ENCODE measurements at regions not wholly inside any gene's neighbourhood (a gene's known extent, or its start where the extent isn't known, plus 50 kb on each side); places are given as distances from the start of the nearest gene placed in this dataset.

GRCh38 chr18:78168526-78168925 lies 811.1 kb upstream of the SALL3 start:
- Mint-ChIP-seq H3K9me3 (no peaks in the 10 kb centered on the region), H3K27ac (ENCODE audit: unreplicated experiment) (no peak overlapping the region), H3K4me1 (peaks cover 13% of the 10 kb centered on the region), H3K36me3 (ENCODE audit: low read depth) (no peaks in the 10 kb centered on the region), H3K4me3 (no peak overlapping the region), H3K27me3 (ENCODE audit: low read depth) (no peaks in the 10 kb centered on the region)
- TF ChIP-seq CTCF (conservative IDR thresholded peaks at IDR 0.05), result no peak
- DNase-seq (ENCODE audit: low read depth, low spot score), result no peak

- no peak for TF ChIP-seq CTCF (conservative IDR thresholded peaks at IDR 0.05)
- H3K4me3 Mint-ChIP-seq, result no peak overlapping the region
- H3K9me3 Mint-ChIP-seq, result no peaks in the 10 kb centered on the region
- H3K27me3 Mint-ChIP-seq (ENCODE audit: low read depth), result no peaks in the 10 kb centered on the region
- H3K36me3 Mint-ChIP-seq (ENCODE audit: low read depth), result no peaks in the 10 kb centered on the region
- DNase-seq (ENCODE audit: low read depth, low spot score), result no peak
- peaks cover 13% of the 10 kb centered on the region for H3K4me1 Mint-ChIP-seq
- H3K27ac Mint-ChIP-seq (ENCODE audit: unreplicated experiment), result no peak overlapping the region
Measured at GRCh38 chr18:78169174-78169864, 810.3 kb upstream of the SALL3 start.

GRCh38 chr18:78171954-78172353 lies 807.7 kb upstream of the SALL3 start:
- Mint-ChIP-seq H3K9me3 (no peaks in the 10 kb centered on the region), H3K4me1 (peaks cover 11% of the 10 kb centered on the region), H3K4me3 (no peak overlapping the region), H3K36me3 (ENCODE audit: low read depth) (no peaks in the 10 kb centered on the region), H3K27me3 (ENCODE audit: low read depth) (no peaks in the 10 kb centered on the region), H3K27ac (ENCODE audit: unreplicated experiment) (no peak overlapping the region)
- DNase-seq (ENCODE audit: low read depth, low spot score), result no peak
- no peak for TF ChIP-seq CTCF (conservative IDR thresholded peaks at IDR 0.05)

GRCh38 chr18:78174737-78175136 lies 804.9 kb upstream of the SALL3 start:
- H3K27ac Mint-ChIP-seq (ENCODE audit: unreplicated experiment), result no peak overlapping the region
- no peak for DNase-seq (ENCODE audit: low read depth, low spot score)
- no peaks in the 10 kb centered on the region for H3K4me1 Mint-ChIP-seq
- no peaks in the 10 kb centered on the region for H3K36me3 Mint-ChIP-seq (ENCODE audit: low read depth)
- TF ChIP-seq CTCF (conservative IDR thresholded peaks at IDR 0.05), result no peak
- no peaks in the 10 kb centered on the region for H3K27me3 Mint-ChIP-seq (ENCODE audit: low read depth)
- peaks cover 7% of the 10 kb centered on the region for H3K9me3 Mint-ChIP-seq
- H3K4me3 Mint-ChIP-seq, result no peak overlapping the region

DNA sequence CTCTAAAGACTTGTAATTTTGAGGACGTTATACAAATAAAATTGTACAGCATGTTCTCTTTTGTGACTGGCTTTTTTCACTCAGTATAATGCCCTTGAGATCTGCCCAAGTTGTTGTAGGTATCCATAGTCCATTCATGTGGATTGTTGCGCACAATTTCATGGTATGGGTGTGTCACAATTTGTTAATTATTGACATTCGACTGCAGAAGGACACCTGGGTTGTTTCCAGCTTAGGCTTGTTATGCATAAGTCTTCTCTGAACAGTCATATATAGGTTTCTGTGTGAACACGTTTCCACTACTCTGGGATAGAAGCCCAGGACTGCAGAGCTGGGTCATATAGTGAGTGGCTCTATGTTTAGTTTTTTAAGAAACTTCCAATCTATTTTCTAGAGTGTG lies 800.8 kb upstream of the SALL3 start:
- H3K4me3 Mint-ChIP-seq, result no peak overlapping the region
- no peak for TF ChIP-seq CTCF (conservative IDR thresholded peaks at IDR 0.05)
- peaks cover 9% of the 10 kb centered on the region for H3K9me3 Mint-ChIP-seq
- no peak for DNase-seq (ENCODE audit: low read depth, low spot score)
- peaks cover 4% of the 10 kb centered on the region for H3K36me3 Mint-ChIP-seq (ENCODE audit: low read depth)
- peaks cover 7% of the 10 kb centered on the region for H3K4me1 Mint-ChIP-seq
- no peaks in the 10 kb centered on the region for H3K27me3 Mint-ChIP-seq (ENCODE audit: low read depth)
- H3K27ac Mint-ChIP-seq (ENCODE audit: unreplicated experiment), result no peak overlapping the region

Measured in neural crest cell (in vitro differentiated cells).